Activated CD8-positive, alpha-beta memory T cell treated with anti-CD3 and anti-CD28 coated beads for 36 hours (primary cell): ENCODE measurements at regions not wholly inside any gene's neighbourhood (a gene's known extent, or its start where the extent isn't known, plus 50 kb on each side); places are given as distances from the start of the nearest gene placed in this dataset.

Source experiments
- CTCF ChIA-PET: fragments of 350-600 bp; sonication (Branson Sonifier 250); formaldehyde crosslinking; loops from one replicate; lab custom pipeline; 2021; ENCODE audit warnings: antibody characterized with exemption; lab: Charles Lee
- POLR2A ChIA-PET: fragments of 350-600 bp; sonication (Branson Sonifier 250); formaldehyde crosslinking; loops from one replicate; lab custom pipeline; 2021; ENCODE audit warnings: antibody characterized with exemption; lab: Charles Lee

GRCh38 chr18:2325308-2325849 is 245.9 kb downstream of the METTL4 start:
- ChIA-PET POLR2A (no interaction called here), CTCF (no interaction called here)

GRCh38 chr18:2325933-2326332 is 245.4 kb downstream of the METTL4 start:
- CTCF ChIA-PET, result no interaction called here
- POLR2A ChIA-PET, result no interaction called here

GRCh38 chr18:2326999-2327398 is 244.3 kb downstream of the METTL4 start:
- ChIA-PET CTCF (no interaction called here), POLR2A (no interaction called here)

GRCh38 chr18:2330764-2331163 is 240.5 kb downstream of the METTL4 start:
- ChIA-PET POLR2A (no interaction called here), CTCF (no interaction called here)

- CTCF ChIA-PET, result no interaction called here
These were observed 239.8 kb downstream of the METTL4 start for GRCh38 chr18:2331491-2331890.

GRCh38 chr18:2336690-2337392 is 234.5 kb downstream of the METTL4 start:
- POLR2A ChIA-PET, result no interaction called here
- CTCF ChIA-PET, result interaction anchor here (0.7 to 1.3 kb wide), 2 partner anchors 205 to 480 kb away, joined by 3 to 4 read pairs; no protein-coding TSS in a partner anchor

More at GRCh38 chr18:2331491-2331890, 239.8 kb downstream of the METTL4 start:
- POLR2A ChIA-PET, result no interaction called here

- CTCF ChIA-PET, result interaction anchor here (0.7 kb wide), 1 partner anchor 479 kb away, joined by 3 read pairs; no protein-coding TSS in a partner anchor
- POLR2A ChIA-PET, result no interaction called here
These were observed 233.7 kb downstream of the METTL4 start for GRCh38 chr18:2337552-2338141.

- POLR2A ChIA-PET, result no interaction called here
- CTCF ChIA-PET, result no interaction called here
These were observed 232.7 kb downstream of the METTL4 start for GRCh38 chr18:2338601-2339000.

GRCh38 chr18:2340335-2340734 is 231.0 kb downstream of the METTL4 start:
- CTCF ChIA-PET, result no interaction called here
- POLR2A ChIA-PET, result no interaction called here

- POLR2A ChIA-PET, result no interaction called here
- CTCF ChIA-PET, result interaction anchor here (0.6 kb wide), 1 partner anchor 689 kb away, joined by 3 read pairs; no protein-coding TSS in a partner anchor
These were observed 223.3 kb downstream of the METTL4 start for GRCh38 chr18:2348003-2348402.

GRCh38 chr18:2351126-2351850 is 220.0 kb downstream of the METTL4 start:
- POLR2A ChIA-PET, result no interaction called here
- CTCF ChIA-PET, result no interaction called here

- POLR2A ChIA-PET, result no interaction called here
- CTCF ChIA-PET, result no interaction called here
These were observed 217.0 kb downstream of the METTL4 start for GRCh38 chr18:2354292-2354691.

- ChIA-PET POLR2A (no interaction called here), CTCF (no interaction called here)
These were observed 214.4 kb downstream of the METTL4 start for GRCh38 chr18:2356906-2357305.

- CTCF ChIA-PET, result no interaction called here
- POLR2A ChIA-PET, result no interaction called here
These were observed 210.4 kb downstream of the METTL4 start for GRCh38 chr18:2360861-2361260.

GRCh38 chr18:2368102-2368501 is 203.2 kb downstream of the METTL4 start:
- ChIA-PET POLR2A (no interaction called here), CTCF (no interaction called here)

GRCh38 chr18:2376707-2377106 is 194.6 kb downstream of the METTL4 start:
- ChIA-PET POLR2A (no interaction called here), CTCF (no interaction called here)

GRCh38 chr18:2380101-2380500 is 191.2 kb downstream of the METTL4 start:
- CTCF ChIA-PET, result no interaction called here
- POLR2A ChIA-PET, result no interaction called here

- CTCF ChIA-PET, result no interaction called here
- POLR2A ChIA-PET, result no interaction called here
These were observed 189.8 kb downstream of the METTL4 start for GRCh38 chr18:2381539-2381938.

GRCh38 chr18:2387588-2387987 is 183.7 kb downstream of the METTL4 start:
- ChIA-PET CTCF (no interaction called here), POLR2A (no interaction called here)

GRCh38 chr18:2390158-2390557 is 181.1 kb downstream of the METTL4 start:
- CTCF ChIA-PET, result interaction anchor here (0.8 kb wide), 1 partner anchor 1446 kb away, joined by 3 read pairs; no protein-coding TSS in a partner anchor

More at GRCh38 chr18:2390158-2390557, 181.1 kb downstream of the METTL4 start:
- POLR2A ChIA-PET, result no interaction called here
